DMS114 treated with DMSO at 0.1 percent for 48 hours (cell line): ENCODE measurements at regions not wholly inside any gene's neighbourhood (a gene's known extent, or its start where the extent isn't known, plus 50 kb on each side); places are given as distances from the start of the nearest gene placed in this dataset.

Source experiments
- DNase-seq: peaks from one replicate; lab custom pipeline; 2025; ENCODE audit not compliant: unreplicated experiment; lab: John Stamatoyannopoulos, UW

GRCh38 chr14:76657846-76658245 is 103.4 kb upstream of the VASH1 start:
- no peak for DNase-seq

DNA sequence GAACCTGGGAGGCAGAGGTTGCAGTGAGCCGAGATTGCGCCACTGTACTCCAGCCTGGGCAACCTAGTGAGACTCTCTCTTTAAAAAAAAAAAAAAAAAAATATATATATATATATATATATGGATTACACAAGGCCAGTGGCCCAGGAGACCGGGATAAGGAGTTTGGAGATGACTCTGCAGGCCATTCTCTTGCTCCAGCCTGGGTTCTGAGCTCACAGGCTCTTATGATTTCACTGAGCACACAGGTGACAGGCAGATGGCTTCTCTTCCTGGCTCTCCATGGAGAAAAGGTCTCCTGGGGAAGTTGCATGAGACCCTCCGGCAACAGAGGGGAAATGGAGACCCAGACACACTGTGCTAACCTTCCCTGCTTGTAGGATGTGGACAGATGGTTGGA is 98.7 kb upstream of the VASH1 start:
- DNase-seq, result no peak

DNA sequence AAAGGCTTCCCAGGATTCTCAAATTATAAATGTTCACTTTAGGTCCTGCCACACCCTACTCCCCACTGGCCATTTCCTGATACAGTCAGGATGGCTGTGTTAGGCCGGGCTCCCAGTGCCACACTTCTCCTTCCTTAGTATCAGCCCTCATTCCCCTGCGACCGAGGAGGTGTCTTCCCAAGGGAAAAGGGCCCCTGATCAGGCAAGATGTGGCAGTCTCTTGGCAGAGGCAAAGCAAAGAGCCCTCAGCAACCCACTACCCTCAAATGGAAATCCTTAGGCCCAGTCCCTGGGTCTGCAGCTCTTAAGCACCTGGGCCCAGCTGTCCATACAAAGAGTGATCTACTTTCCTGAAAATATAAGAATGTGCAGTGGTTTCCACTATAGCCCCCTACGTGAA is 96.5 kb upstream of the VASH1 start:
- DNase-seq, result no peak

DNA sequence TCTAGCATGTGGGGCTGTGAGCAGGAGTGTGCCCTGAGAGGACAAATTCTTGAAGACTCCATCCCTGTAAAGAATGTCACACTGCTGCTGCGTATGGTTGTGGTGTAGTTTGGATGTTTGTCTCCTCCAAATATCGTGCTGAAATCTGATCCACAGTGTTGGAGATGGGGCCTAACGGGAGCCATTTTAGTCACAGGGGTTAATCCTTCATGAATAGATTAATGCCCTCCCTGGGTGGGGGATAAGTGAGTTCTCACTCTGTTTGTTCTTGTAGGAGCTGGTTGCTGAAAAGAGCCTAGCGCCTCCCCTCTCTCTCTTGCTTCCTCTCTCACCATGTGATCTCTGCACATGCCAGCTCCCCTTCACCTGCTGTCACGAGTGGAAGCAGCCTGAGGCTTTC is 94.5 kb upstream of the VASH1 start:
- DNase-seq, result no peak

- DNase-seq, result no peak
Observed at GRCh38 chr14:76669770-76670169, 91.5 kb upstream of the VASH1 start.

- no peak for DNase-seq
Observed at GRCh38 chr14:76672123-76672522, 89.1 kb upstream of the VASH1 start.

GRCh38 chr14:76673261-76673660 is 88.0 kb upstream of the VASH1 start:
- no peak for DNase-seq

DNA sequence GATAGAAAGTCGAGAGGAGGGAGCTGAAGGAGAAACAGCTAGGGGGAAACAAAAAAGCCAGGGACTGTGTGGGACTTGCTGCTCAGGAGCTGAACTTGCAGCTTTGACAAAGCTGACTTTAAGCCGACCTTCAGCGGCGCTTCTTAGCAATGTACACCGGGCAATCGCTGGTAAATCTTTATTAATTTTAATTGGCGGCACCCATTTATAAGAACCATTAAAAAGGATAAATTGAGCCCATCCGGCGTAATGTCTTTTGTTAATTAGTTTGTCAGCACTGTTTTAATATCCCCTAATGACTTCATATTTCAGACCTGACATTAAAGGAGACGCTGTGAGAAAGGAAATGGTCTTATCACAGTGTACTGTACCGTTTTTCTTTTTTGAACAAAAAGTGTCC is 86.2 kb upstream of the VASH1 start:
- no peak for DNase-seq

DNA sequence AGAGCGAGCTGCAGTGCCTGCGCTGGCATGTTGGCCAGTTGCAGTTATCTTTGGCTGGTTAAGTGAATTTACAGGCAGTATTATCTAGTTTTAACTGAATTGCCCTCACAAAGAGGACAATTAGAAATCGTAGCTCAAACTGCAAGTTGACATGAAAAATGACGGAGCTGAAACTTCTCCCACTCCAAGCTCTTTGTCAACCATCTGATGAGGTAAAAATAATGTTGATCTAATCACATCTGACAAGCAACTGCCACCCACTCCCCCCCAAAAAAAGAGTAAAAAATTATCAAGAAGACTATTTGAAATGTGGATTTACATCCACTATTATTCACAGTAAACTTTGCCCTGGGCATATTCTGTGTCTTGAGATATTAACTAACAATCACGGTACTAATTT is 84.7 kb upstream of the VASH1 start:
- DNase-seq, result no peak

DNA sequence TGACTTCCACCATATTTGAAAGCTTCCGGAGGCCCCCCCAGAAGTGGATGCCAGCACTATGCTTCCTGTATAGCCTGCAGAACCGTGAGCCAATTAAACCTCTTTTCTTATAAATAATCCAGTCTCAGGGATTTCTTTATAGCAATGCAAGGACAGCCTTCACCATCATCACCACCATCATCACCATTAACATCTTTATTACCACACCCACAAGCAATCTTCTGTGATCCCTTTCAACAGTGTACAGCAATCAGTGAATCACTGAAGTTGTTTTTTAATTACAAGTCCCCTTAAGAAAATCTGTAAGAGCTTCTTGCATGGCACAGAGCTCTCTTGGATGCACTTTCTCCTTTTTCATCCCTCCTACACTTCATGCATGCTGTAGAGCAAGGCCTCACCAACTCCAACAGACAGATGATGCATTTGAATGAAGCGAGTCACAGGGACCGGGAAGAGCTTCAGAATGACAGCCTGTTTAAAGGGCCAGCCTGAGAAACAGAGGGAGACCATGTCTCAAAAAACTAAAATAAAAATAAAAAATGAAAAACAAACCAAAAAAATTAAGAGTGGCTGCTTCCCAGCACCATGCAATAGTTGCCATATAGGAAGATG is 83.6 kb upstream of the VASH1 start:
- DNase-seq, result no peak

DNA sequence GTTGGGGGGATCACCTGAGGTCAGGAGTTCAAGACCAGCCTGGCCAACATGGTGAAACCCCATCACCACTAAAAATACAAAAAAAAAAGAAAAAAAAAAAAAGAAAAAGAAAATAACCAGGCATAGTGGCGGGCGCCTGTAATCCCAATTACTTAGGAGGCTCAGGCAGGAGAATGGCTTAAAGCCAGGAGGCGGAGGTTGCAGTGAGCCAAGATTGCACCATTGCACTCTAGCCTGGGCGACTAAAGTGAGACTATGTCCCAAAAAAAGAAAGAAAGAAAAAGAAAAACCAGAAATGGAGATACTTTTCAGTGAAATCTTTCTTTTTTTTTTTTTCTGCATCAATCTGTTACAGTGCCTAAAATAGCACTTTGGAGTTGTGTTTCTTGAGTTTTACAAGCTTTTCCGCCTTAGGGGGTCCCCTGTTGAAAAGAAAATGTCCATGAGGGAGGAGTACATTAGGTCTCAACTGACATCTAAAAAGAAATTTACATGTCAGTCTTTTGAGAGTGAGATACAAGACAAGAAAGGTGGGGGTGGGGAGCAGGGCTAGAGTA is 82.9 kb upstream of the VASH1 start:
- DNase-seq, result no peak

DNA sequence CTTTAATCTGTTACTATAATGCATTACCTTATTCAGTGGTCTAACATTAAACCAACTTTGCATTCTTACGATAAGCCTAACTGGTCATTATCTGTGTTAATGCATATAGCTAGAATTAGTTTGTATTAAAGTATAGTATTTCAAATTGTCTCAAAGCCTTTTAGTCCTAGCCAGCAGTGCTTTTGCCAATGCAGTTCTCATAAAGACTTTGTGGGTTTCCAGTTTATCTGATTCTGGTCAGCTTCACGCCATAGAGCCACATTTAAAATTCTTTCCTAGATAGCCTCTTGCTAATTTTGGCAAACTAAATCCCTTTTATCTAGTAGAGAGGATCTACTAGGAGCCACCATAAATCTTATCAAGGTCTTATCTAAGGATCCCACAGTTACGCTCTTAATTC is 78.9 kb upstream of the VASH1 start:
- no peak for DNase-seq

- DNase-seq, result no peak
Observed at GRCh38 chr14:76686646-76687045, 74.6 kb upstream of the VASH1 start.

- DNase-seq, result no peak
Observed at GRCh38 chr14:76687611-76688382, 73.5 kb upstream of the VASH1 start.

- no peak for DNase-seq
Observed at GRCh38 chr14:76688383-76688671, 72.9 kb upstream of the VASH1 start.

GRCh38 chr14:76690502-76691105 is 70.7 kb upstream of the VASH1 start:
- no peak for DNase-seq

- DNase-seq, result no peak
Observed at GRCh38 chr14:76694106-76694505, 67.2 kb upstream of the VASH1 start.

DNA sequence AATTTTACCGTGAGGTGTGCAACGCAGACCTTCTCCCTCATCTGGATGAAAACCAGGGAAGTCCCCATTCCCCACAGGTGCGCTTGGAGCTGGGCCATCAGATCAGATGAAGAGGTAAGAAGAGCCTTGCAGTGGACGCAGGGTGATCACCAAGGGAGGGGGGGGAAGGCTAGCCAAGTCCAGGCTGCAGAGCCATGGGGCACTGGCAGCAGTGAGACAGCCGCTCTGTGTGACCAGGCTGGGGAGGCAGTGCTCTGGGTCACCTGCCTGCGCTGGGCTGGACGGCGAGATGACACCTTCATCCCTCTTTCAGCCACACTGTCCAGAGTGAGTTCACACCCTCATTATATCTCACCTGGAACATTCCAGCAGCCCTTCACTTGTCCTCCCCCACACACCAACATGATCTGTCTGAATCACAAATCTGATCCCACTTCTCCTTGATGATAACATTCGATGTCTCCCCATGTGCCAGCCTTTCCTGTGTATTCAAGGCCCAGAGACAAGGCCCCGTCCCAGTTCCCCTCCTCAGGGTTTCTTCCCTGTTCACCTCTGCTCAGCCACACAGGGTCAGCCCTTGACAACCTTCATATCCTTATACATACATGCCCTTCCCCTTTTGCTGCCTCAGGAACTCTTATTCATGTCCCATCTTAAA is 65.9 kb upstream of the VASH1 start:
- no peak for DNase-seq

DNA sequence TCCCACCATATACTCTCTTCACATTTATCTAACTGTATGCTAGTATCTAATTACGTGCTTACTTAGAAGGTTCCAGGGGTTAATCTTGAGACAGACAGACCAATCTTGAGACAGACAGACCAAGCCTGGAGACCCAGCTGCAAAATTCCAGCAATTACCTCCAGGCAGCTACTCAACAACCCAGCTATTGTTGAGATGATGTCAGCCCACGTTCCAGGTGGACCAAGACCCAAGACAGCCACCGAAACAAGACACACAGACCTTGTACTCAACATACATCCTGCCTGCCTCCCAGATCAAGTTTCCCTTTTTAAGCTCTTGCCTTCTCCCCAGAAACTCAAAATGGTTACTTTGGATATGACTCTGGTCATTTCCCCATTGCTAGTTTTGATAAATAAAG is 64.9 kb upstream of the VASH1 start:
- DNase-seq, result no peak

GRCh38 chr14:76696791-76697190 is 64.5 kb upstream of the VASH1 start:
- DNase-seq, result no peak

DNA sequence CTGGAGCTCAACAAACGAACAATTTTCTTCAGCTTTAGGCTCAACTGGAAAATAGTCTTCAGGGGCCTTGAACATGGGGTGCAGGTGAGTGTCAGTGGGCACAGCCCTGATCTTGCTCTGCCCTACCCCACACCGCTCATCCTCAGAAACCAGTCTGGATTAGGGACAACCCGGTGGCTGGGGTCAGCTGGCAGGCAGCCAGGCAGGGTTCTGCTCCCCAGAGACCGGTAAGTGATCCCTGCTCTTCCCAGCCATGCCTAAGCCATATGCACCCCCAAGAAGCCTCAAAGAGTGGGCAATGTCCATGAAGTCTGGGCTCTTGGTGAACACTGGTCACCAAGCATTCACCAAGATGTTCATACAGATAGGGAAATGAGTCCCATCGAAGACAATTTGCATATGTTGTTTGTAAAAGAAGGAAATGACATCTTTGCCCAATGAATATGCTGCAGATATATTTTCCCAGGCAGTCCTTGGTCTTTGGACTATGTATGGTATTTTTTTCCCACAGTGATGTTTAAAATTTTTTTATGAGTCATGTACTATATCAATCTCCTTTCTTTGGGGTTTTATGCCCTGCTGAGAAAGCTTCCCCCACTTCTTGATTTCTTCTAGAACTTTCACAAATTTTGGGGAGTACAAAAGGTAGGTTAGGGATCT is 63.9 kb upstream of the VASH1 start:
- DNase-seq, result no peak
